Mononuclear cell (primary cell): ENCODE measurements at regions not wholly inside any gene's neighbourhood (a gene's known extent, or its start where the extent isn't known, plus 50 kb on each side); places are given as distances from the start of the nearest gene placed in this dataset.

ENCODE experiments used
- H3K27me3 ChIP-seq: 2 replicates; pipeline ENCODE4 v1.6.0; 2011; ENCODE audit warnings: low read length, control low read depth; ENCODE audit not compliant: insufficient read depth
- H3K4me1 ChIP-seq: 2 replicates; pipeline ENCODE4 v1.5.1; 2011; ENCODE audit warnings: mild to moderate bottlenecking, low read length, control low read depth; ENCODE audit not compliant: insufficient read depth
- H3K4me3 ChIP-seq: 2 replicates; pipeline ENCODE4 v1.5.1; 2011; ENCODE audit warnings: mild to moderate bottlenecking, low read length, moderate library complexity
- H3K9me3 ChIP-seq: 2 replicates; pipeline ENCODE4 v1.5.1; 2011; ENCODE audit warnings: low read depth, mild to moderate bottlenecking, control low read depth, low read length

DNA sequence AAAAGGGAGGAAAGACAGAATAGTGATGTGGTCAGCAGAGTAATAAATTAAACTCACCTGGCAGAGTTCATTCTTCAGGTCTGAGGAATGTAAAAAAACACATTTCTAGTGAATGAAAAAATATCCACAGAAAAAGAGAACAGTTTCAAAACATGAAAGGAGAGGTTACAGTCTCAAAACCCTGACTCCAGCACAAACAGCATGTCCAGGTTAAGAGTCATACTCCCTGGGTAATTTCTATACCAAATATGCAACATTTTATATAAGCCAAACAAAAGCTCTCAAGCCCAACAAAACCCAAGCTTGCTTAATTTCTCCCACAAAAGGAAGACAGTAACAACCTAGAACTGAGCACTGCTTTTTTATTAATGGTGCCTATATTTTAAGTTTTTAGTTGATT is 173.0 kb downstream of the NTMT2 start:
- Histone ChIP-seq H3K9me3 (no peaks in the 10 kb centered on the region), H3K4me3 (no peak overlapping the region), H3K4me1 (no peaks in the 10 kb centered on the region), H3K27me3 (no peaks in the 10 kb centered on the region)

GRCh38 chr1:170321113-170321512 is 175.4 kb downstream of the NTMT2 start:
- Histone ChIP-seq H3K9me3 (no peaks in the 10 kb centered on the region), H3K4me1 (no peaks in the 10 kb centered on the region), H3K27me3 (no peaks in the 10 kb centered on the region), H3K4me3 (no peak overlapping the region)

- H3K9me3 ChIP-seq = no peaks in the 10 kb centered on the region
- no peaks in the 10 kb centered on the region for H3K27me3 ChIP-seq
- no peak overlapping the region for H3K4me3 ChIP-seq
- no peaks in the 10 kb centered on the region for H3K4me1 ChIP-seq
Observed at GRCh38 chr1:170326186-170326585, 180.4 kb downstream of the NTMT2 start.

DNA sequence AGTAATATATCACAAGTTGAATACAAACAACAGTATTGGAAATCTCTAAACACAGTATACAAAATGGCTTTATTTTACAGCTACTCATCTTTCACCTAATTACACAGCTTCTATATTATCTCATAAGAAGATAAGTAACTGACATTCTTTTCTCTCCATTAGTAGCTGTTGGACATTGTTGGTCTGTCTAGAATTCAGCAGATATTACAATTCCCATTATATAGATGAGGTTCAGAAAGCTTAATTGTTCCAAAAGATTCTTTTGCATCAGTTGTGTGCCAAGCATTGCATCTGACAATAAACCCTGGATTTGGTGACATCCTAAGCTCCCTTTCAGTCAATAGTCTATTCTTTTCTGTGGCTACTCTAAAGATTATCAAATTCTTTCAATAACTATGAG is 187.0 kb downstream of the NTMT2 start:
- no peaks in the 10 kb centered on the region for H3K4me1 ChIP-seq
- H3K27me3 ChIP-seq = no peaks in the 10 kb centered on the region
- no peak overlapping the region for H3K4me3 ChIP-seq
- H3K9me3 ChIP-seq = no peaks in the 10 kb centered on the region

DNA sequence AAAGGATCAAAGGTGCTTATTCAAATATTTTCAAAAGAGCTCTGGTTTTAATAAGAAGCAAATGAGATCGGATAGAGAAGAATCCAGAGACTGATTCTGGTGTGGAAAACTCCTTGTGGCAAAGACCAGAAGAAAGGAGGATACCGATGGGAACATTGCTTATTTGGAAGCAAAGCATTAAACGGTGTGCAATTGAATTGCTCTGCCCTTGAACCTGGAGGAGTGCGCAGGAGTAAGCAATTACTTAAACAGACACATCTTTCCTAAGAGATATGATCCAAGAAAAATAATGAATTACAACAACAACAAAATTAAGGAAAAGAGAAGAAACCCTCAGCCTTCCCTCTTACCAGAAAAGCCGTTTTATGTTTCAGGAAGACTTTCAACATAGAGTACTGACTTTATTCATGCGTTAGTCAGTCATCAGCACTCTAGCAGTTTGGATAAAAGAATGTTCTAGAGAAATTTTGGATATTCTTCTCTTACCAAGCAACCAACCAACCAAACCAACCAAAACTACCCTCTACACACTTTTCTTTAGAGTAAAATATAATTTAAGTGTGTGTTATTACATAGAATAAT is 191.7 kb downstream of the NTMT2 start:
- Histone ChIP-seq H3K4me3 (no peak overlapping the region), H3K9me3 (no peaks in the 10 kb centered on the region), H3K27me3 (peaks cover 3% of the 10 kb centered on the region), H3K4me1 (no peaks in the 10 kb centered on the region)

DNA sequence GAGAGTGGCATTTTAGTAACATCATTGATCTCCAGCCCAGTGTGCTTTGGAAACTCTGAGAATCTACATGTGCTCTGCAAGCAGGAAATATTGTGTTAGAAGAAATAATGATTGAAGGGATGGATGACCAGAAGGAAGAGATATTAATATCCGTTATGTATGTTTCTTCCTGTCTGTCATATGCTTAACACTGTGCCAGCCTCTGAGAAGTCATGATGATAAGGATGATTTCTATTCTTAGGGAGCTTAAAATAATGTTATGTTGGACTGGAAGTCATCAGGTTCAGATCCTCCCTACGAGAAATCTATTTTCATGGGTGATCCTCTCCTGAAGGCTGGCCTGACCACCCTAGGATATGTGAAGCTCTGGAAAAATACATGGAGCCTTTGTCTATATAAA is 192.4 kb upstream of the GORAB start:
- Histone ChIP-seq H3K27me3 (peaks cover 3% of the 10 kb centered on the region), H3K4me1 (no peaks in the 10 kb centered on the region), H3K4me3 (no peak overlapping the region), H3K9me3 (no peaks in the 10 kb centered on the region)

- H3K9me3 ChIP-seq = no peaks in the 10 kb centered on the region
- H3K4me1 ChIP-seq = no peaks in the 10 kb centered on the region
- H3K27me3 ChIP-seq = peaks cover 3% of the 10 kb centered on the region
- H3K4me3 ChIP-seq = no peak overlapping the region
Observed at GRCh38 chr1:170340308-170340707, 191.7 kb upstream of the GORAB start.

- Histone ChIP-seq H3K27me3 (no peaks in the 10 kb centered on the region), H3K9me3 (no peaks in the 10 kb centered on the region), H3K4me1 (no peaks in the 10 kb centered on the region), H3K4me3 (no peak overlapping the region)
Observed at GRCh38 chr1:170351366-170351946, 180.5 kb upstream of the GORAB start.

- H3K9me3 ChIP-seq = no peaks in the 10 kb centered on the region
- H3K4me1 ChIP-seq = no peaks in the 10 kb centered on the region
- no peaks in the 10 kb centered on the region for H3K27me3 ChIP-seq
- H3K4me3 ChIP-seq = no peak overlapping the region
Observed at GRCh38 chr1:170354246-170354645, 177.7 kb upstream of the GORAB start.

DNA sequence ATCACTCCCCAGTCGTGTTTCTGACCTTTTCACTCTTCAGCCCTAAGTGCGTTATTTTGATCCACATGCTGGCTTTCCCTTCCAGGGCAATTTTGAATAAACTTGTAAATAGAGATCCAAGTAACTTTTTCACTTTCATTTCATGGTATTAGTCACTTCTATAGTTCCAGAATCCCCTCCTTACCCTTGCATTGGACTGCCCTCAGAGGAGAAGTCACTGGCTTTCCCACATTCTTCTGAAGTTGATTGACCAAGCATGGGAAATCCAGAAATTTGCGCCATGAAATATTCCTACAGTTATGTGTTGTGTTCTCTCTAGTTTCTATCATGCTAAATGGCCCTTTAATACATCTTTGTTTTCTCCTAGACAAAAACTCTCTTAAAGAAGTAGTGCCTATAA is 177.3 kb upstream of the GORAB start:
- H3K4me3 ChIP-seq = no peak overlapping the region
- no peaks in the 10 kb centered on the region for H3K9me3 ChIP-seq
- no peaks in the 10 kb centered on the region for H3K4me1 ChIP-seq
- no peaks in the 10 kb centered on the region for H3K27me3 ChIP-seq

- Histone ChIP-seq H3K4me1 (no peaks in the 10 kb centered on the region), H3K4me3 (no peak overlapping the region), H3K9me3 (no peaks in the 10 kb centered on the region), H3K27me3 (no peaks in the 10 kb centered on the region)
Observed at GRCh38 chr1:170355267-170355801, 176.6 kb upstream of the GORAB start.

DNA sequence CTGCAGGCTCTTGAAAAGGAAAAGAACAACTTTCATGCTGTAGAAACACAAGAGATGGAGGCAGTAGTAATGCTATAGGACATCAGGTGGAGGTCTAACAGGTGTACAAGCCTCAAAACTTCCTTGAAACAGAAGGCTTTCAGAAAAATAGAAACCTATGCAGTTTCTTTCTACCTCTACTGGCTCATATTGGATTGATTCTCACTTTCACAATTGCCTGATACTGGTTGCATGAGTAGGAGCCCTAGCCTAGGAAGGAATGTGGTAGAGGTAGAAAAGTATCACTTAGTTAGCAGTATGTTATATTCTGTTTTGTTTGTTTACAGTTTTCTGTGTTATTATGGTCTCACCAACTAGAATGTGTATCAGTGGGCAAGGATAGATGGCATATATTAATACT is 175.4 kb upstream of the GORAB start:
- no peaks in the 10 kb centered on the region for H3K4me1 ChIP-seq
- H3K27me3 ChIP-seq = no peaks in the 10 kb centered on the region
- H3K4me3 ChIP-seq = no peak overlapping the region
- H3K9me3 ChIP-seq = no peaks in the 10 kb centered on the region

DNA sequence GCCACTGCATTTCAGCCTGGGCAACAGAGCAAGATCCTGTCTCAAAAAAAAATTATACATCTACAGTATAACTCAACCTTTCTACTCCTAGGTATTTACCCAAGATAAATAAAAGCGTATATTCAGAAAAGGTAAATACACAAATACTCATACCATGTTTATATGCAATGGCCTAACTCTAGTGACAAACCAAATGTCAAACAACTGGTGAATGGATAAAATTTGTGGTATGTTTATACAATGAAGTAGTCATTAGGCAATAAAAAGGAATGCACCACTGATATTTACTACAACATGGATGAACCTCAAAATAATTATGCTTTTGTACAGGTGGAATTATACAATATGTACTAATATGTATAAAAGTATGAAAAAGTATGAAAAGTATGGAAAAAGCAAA is 174.2 kb upstream of the GORAB start:
- no peaks in the 10 kb centered on the region for H3K4me1 ChIP-seq
- no peak overlapping the region for H3K4me3 ChIP-seq
- no peaks in the 10 kb centered on the region for H3K9me3 ChIP-seq
- H3K27me3 ChIP-seq = no peaks in the 10 kb centered on the region

DNA sequence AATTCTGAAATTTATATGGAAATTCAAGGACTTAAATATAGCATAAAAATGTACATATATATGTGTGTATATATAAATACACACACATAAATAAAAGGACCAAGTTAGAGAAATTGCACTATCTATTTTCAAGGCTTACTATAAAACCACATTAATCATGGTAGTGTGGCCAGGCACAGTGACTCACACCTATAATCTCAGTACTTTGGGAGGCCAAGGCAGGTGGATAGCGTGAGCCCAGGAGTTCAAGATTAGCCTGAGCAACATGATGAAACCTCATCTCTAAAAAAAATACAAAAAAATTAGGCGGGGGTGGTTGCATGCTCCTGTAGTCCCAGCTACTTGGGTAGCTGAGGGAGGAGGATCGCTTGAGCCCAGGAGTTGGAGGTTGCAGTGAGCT is 171.4 kb upstream of the GORAB start:
- H3K27me3 ChIP-seq = no peaks in the 10 kb centered on the region
- H3K9me3 ChIP-seq = peaks cover 9% of the 10 kb centered on the region
- no peak overlapping the region for H3K4me3 ChIP-seq
- no peaks in the 10 kb centered on the region for H3K4me1 ChIP-seq

- H3K27me3 ChIP-seq = no peaks in the 10 kb centered on the region
- peaks cover 9% of the 10 kb centered on the region for H3K9me3 ChIP-seq
- no peaks in the 10 kb centered on the region for H3K4me1 ChIP-seq
- H3K4me3 ChIP-seq = no peak overlapping the region
Observed at GRCh38 chr1:170365331-170365730, 166.6 kb upstream of the GORAB start.

DNA sequence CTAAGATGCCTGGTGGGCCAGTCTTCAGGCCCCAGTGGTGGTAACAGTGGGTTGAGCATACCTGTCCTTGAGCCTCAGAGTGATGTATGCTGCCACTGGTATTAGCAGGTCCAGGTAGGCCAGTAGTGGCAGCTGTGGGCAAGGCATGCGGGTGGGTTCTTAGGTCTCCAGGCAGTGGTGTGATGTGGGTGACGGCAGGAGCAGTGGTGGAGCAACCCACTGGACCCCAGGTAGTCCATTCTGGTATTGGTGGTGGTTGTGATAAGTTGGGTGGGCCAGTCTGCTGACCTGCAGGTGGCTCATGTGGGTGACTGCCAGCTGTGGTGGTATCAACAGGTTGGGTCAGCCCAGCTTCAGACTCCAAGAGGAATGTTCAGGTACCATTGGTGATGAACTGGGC is 165.0 kb upstream of the GORAB start:
- H3K4me3 ChIP-seq = no peak overlapping the region
- no peaks in the 10 kb centered on the region for H3K27me3 ChIP-seq
- no peaks in the 10 kb centered on the region for H3K4me1 ChIP-seq
- peaks cover 9% of the 10 kb centered on the region for H3K9me3 ChIP-seq
